ENCODE measurements at regions not wholly inside any gene's neighbourhood (a gene's known extent, or its start where the extent isn't known, plus 50 kb on each side); places are given as distances from the start of the nearest gene placed in this dataset.

DNA sequence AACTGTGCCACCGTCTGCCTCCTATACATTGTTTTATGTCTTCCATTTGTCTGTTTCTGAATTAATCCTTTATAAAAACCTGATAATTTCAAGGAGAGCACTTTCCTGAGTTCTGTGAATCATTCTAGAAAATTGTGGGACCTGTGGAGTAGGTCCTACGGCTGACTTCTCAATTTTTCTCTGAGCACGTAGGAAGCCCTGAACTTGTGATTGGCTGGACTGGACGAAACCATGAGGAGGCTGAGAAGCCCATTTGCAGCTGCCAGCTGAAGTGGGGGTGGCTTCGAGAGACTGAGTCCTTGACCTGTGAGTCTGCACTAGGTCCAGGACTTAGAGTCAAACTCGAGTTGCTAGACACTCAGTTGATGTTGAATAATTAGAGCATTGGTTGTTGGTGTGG, 277.1 kb upstream of the NCAM2 start:
- no peak for DNase-seq

DNA sequence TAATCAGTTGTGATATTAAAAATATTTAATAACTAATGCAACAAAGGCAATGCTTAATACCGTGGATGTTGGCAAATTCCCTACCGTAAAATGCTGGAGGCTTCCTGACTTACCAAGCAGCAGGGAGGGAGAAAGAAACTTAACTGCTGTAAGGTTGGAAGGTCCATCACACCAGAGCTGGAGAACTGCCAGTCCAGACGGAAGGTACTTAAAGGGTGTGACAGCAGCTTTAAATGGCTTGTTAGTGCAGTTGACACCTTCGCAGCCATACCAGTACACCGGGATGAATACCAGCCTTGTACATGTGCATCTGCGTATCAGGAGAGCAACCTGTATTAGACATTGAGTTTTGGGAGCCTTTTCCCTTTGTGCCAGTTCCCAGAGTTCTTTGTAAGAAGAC, 269.5 kb upstream of the NCAM2 start:
- no peak for DNase-seq

GRCh38 chr21:20729376-20729775, 268.8 kb upstream of the NCAM2 start:
- no peak for DNase-seq

GRCh38 chr21:20730441-20730840, 267.8 kb upstream of the NCAM2 start:
- DNase-seq: no peak

- no peak for DNase-seq
These were observed 263.0 kb upstream of the NCAM2 start for GRCh38 chr21:20735257-20735656.

GRCh38 chr21:20737227-20737913, 260.8 kb upstream of the NCAM2 start:
- no peak for DNase-seq

DNA sequence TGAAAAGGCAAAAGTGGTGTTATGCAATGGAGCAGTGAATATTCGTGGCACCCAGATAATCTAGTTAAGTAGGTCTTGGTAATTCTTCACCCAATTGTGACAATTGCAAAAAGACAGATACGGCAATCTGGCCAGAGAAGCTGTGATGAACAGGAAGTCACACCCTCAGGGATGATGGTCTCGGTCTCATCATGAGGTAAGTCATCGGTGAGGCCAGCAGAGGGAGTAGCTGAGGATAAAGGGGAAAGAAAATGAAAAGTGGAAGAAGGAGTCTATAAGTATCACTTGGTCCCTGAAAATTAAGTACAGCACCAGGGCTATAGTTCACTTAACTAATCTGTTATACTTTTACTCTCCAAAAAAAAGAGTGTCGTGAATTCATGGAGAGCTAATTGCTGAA, 258.8 kb upstream of the NCAM2 start:
- no peak for DNase-seq

GRCh38 chr21:20741445-20741844, 256.8 kb upstream of the NCAM2 start:
- DNase-seq: no peak

DNA sequence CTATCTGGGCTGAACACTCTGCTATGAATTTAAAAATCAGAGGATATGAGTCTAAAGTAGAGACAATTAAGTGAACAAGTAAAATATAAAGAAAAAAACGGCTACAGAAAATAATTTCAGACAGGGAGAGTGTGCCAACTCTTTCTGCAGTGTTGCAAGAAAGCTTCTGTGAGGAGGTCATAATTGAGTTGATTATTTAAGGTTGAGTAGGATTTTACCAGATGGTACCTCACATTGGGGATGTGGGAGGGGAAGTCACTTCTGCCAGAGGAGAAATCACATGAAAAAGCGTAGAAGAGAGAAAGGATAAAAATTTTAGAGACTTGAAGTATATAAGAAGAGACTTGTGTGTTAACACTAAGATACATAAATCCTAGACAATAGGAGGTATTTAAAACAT, 238.0 kb upstream of the NCAM2 start:
- no peak for DNase-seq

DNA sequence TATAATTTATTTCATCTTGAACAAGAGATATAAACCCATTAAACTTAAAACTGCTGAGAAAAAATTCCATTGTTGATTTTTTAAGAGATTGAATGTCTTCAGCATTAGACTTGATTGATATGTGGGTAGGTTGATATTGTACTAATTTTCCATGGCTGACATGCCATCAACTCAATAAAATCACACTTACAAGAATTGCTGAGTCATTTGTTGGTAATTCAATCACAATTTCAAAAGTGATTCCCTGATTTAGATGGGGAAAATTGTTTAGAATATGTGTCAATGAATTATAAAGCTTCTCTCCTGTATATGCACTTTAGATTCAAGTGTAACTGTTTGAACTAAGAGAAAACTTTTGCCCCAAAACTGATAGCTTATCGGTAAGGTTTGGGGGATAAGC, 223.5 kb upstream of the NCAM2 start:
- no peak for DNase-seq

GRCh38 chr21:20779321-20779720, 218.9 kb upstream of the NCAM2 start:
- no peak for DNase-seq

DNA sequence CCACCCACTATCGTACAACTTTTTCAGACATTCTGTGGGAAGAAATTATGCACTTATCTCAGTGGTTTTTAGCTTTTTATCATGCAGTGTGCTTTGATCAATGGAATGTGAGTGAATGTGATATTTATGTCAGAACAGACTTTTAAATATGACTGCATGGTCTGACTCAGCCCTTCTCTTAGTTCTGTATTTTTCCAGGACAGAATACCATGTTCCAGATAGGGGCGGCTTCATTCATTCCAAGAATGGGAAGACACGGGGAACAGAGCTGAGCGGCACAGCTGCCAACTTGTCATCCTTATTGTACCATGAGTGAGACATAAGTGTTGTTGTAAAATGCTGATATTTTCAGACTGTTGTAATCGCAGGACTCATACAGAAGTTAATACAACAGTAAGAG, 214.6 kb upstream of the NCAM2 start:
- no peak for DNase-seq

- no peak for DNase-seq
These were observed 208.3 kb upstream of the NCAM2 start for GRCh38 chr21:20789729-20790500.

GRCh38 chr21:20800106-20800505, 198.1 kb upstream of the NCAM2 start:
- no peak for DNase-seq

GRCh38 chr21:20802201-20802600, 196.0 kb upstream of the NCAM2 start:
- no peak for DNase-seq

- no peak for DNase-seq
These were observed 195.5 kb upstream of the NCAM2 start for GRCh38 chr21:20802631-20803260.

GRCh38 chr21:20811702-20812101, 186.5 kb upstream of the NCAM2 start:
- no peak for DNase-seq

- DNase-seq: no peak
These were observed 184.1 kb upstream of the NCAM2 start for GRCh38 chr21:20814090-20814489.

DNA sequence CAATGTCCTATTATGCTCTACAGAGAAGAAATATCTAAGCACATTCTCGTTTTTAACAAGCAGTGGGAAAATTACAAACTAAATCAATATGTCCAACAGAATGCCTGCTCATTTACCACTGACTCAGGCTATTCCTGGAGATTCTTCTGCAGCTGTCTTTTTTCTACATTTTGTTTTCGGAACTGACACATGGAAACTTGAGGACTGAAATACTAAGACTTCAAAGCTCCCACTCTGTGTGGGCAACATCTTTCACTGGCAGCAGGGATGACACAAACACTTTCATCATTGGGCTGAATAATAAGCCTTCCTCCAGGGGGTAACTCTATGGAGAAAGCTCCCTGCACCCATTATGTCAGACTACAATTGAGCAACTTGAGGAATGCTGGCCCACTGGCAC, 175.5 kb upstream of the NCAM2 start:
- DNase-seq: no peak

GRCh38 chr21:20852866-20853265, 145.3 kb upstream of the NCAM2 start:
- DNase-seq: no peak

DNA sequence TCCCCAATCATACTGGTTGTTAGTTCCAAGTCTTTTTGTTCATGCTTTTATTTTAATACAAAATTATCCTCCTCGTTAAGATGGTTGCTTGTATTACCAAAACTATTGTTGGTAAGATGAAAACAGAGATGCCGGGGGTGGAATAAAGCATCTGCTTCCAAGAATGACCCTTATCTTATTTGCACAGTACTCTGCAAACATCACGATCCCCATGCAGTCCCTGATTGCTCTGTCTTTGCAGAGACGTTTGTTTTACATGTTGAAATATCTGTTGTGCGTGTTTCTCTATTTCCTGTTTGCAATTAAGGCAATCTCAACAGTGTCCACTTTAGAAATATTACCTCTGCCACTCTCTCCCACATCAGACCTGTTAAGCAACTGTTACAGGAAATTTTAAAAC, 141.3 kb upstream of the NCAM2 start:
- DNase-seq: no peak

GRCh38 chr21:20874202-20874601, 124.0 kb upstream of the NCAM2 start:
- no peak for DNase-seq

DNA sequence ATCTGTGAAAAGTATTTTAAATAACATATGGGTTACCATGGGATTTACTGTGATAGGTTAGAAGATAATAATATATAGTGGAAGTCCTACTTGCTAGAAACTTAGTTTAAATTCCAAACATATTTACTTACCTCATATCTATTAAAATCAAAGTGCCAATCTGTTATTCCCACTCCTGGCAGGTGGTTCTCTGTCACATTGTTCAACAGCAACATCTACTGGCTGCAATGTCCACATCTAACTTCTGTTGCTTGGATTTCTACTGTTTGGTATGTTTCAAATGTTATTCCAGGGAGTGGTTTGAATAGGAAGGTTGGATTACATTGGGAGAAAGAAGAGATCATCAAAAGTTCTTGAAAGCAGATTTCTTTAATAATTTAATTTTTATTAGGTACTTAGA, 122.5 kb upstream of the NCAM2 start:
- DNase-seq: no peak

DNA sequence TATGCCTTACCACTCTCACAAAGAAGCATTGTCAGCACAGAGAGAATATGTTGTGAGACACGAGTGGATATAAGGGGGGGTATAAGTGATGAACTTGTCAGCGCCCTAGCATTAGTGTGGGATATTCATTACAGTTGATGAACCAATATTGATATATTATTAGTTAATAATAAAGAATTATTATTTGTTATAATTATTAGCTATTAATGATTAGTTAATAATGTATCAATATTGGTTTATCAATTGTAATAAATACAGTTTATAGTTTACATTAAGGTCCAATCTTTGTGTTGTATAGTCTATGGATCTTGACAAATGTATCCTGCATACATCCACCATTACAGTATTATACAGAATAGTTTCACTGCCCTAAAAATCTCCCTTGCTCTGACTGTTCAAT, 120.2 kb upstream of the NCAM2 start:
- no peak for DNase-seq
